NCI-H82 treated with DMSO at 0.1 percent for 48 hours (cell line): ENCODE measurements at regions not wholly inside any gene's neighbourhood (a gene's known extent, or its start where the extent isn't known, plus 50 kb on each side); places are given as distances from the start of the nearest gene placed in this dataset.
"Not testable (repeated sequence)": the region's sequence is repeated elsewhere in the genome, so short reads cannot be mapped to it uniquely, and the experiment has no call there.

Source experiments
- DNase-seq: peaks from one replicate; lab custom pipeline; 2025; ENCODE audit not compliant: unreplicated experiment; lab: John Stamatoyannopoulos, UW

DNA sequence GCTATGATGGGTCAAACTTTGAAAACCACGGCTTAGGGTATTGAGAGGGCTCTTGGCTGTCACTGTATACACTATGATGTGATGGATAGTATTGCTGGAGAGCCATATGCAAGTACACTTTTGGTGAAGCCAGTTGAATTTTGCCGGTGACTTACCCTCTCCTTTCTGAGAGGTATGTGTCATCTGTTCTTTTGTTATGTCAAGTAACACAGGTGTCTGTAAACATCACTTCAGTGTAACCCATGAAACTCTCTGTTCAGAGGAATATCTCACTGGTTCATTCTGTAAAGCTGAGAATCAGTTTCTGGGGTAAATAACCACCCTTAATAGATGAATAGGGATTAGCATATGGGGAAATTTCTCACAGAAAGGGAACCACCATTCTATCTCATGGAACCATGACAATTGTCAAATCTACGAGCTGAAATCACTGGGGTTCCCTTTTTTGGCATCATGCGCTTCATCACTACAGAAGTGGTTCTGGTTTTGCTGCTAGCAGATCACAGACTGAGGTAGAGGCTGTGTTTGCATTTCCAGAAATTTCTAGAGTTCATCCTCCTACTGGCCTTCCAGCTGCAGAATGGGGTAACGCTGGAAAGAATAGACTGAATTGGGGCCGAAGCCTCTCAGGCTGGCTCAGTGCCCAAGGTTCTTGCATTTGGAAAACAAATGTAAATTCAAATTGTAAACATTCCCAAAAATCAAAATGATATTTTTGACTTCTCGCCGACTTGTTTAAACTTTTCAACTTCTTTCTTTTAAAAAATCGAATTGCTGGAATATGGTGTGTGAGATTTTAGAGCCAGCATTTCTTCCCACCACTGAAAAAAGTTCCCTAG is 83.3 kb upstream of the CREB5 start:
- no peak for DNase-seq

DNA sequence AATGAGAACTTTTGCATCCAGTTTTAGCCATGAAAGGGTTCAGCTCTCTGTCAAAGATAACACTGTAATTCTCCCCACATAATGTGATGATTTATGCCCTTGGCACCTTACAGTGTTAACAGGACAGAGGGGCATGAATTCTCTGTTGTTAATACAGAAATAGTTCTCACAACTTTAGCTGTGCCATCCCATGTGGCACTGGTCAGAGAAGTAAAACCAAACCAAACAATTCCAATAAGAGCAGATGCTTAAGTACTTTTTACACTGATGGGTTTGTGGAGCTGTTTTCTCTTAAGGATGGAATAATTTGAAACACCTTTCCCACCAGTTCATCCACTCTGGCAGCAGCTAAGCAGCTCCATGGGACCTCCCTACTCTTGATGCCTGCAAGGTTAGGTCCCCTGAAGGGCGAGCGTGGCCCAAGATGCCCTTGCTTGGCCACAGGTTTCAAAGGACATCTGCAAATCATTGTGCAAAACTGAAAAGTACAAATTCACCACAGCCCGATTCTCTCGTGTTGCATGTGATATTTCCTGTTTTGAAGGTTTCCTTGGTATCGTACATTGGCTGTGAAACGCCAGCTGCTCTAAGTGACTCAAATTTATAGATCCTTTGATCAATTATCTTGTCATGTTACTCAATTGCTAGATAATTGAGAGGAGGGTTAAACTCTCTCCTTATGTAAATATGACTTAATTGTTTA is 82.5 kb upstream of the CREB5 start:
- DNase-seq, result no peak

DNA sequence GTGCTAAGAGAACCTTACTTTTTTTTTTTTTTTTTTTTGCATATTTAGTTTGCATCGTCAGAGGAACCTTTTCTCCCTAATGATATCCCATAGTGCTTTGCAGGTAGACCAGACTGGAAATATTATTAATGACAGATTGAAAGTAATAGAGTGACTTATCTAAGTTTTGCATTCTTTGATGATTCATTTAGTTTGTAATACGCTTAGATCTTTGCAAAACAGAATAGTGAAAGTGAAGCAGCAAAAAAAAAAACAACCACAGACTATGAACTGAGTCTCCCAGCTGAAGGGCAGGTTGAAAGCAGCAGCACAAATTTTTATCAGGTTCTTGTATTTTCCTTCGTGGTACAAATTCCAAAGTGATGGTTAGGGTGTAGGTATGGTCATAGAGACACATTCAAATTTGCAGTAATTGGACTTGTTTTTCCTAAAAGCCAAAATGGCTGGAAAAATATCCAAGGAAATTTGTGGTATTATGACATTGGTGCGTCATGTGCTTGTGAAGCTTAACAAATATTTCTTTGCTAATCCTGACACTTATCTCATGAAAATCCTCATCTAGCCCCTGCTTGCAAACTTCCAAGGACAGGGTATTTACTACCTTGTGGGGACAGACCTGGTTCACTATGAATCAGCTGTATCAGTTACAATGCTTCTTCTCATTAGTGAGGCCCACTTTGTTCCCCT is 81.8 kb upstream of the CREB5 start:
- DNase-seq, result no peak

DNA sequence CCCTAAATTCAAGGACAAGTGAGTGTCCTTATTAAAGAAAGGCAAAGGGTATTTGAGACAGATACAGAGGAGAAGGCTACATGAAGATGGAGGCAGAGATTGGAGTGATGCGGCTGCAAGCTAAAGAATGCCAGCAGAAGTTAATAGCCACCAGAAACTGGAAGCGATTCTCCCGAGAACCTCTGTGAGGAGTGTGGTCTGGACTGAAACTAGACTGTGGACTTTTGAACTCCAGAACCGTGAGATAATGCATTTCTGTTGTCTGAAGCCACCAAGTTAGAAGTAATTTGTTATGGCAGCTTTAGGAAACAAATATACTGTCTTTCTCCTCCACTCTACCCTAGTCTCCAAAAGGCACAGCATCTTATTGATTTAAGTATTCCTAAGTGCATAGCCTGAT is 80.3 kb upstream of the CREB5 start:
- no peak for DNase-seq

DNA sequence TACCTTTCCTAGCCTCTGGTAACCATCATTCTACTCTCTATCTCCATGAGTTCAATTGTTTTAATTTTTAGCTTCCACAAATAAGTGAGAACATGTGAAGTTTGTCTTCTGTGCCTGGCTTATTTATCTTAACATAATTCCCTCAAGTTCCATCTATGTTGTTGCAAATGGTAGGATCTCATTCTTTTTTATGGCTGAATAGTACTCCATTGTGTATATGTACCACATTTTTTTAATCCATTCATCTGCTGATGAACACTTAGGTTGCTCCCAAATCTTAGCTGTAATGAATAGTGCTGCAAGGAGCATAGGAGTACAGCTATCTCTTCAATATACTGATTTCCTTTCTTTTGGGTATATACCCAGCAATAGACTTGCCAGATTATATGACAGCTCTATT is 78.8 kb upstream of the CREB5 start:
- DNase-seq, result not testable (repeated sequence)

DNA sequence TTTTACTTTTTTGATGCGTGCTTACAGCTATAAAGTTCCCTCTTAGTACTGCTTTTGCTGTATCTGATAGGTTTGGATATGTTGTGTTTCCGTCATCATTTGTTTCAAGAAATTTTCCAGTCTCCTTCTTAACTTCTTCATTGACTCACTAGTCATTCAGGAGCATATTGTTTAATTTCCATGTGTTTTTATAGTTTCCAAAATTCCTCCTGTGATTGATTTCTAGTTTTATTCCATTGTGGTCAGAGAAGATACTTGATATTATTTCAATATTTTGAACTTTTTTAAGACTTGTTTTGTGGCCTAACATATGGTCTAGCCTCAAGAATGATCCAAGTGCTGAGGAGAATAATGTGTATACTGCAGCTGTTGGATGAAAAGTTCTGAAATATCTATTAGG is 75.5 kb upstream of the CREB5 start:
- no peak for DNase-seq

DNA sequence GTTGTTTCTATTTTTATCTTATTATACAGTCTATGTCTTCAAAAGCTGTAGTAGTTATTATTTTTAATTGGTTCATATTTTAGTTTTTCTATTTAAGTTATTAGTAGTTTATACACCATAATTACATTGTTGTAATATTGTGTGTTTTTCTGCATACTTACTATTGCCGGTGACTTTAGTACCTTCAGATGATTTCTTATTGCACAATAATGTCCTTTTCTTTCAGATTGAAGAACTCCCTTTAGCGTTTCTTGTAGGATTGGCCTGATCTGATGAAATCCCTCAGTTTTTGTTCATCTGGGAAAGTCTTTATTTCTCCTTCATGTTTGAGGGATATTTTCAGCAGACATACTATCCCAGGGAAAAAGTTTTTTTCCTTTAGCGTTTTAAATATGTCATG is 74.3 kb upstream of the CREB5 start:
- DNase-seq, result no peak

DNA sequence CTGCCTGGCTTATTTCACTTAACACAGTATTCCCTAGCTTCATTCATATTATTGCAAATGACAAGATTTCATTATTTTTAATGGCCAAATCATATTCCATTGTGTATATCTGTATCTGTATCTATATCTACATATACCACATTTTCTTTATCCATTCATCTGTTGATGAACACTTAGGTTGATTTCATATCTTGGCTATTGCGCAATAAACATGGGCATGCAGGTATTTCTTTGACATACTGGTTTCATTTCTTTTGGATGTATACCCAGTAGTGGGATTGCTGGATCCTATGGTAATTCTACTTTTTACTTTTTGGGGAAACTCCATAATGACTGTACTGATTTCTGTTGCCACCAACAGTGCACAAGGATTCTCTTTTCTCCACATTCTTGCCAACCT is 68.9 kb upstream of the CREB5 start:
- DNase-seq, result no peak

DNA sequence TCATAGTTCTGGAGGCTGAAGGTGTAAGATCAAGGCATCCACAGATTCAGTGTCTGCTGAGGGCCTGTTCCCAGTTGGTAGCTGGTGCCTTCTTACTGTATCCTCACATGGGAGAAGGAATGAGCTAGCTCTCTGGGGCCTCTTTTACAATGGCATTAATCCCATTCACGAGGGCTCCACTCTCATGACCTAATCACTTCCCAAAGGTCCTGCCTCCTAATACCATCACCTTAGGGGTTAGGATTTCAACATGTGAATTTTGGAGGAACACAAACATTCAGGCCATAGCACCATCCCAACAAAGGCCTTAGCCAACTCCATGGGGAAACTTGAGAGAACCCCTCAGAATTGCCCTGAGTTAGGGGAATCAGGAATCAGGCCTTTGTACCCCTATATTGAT is 66.1 kb upstream of the CREB5 start:
- DNase-seq, result no peak

DNA sequence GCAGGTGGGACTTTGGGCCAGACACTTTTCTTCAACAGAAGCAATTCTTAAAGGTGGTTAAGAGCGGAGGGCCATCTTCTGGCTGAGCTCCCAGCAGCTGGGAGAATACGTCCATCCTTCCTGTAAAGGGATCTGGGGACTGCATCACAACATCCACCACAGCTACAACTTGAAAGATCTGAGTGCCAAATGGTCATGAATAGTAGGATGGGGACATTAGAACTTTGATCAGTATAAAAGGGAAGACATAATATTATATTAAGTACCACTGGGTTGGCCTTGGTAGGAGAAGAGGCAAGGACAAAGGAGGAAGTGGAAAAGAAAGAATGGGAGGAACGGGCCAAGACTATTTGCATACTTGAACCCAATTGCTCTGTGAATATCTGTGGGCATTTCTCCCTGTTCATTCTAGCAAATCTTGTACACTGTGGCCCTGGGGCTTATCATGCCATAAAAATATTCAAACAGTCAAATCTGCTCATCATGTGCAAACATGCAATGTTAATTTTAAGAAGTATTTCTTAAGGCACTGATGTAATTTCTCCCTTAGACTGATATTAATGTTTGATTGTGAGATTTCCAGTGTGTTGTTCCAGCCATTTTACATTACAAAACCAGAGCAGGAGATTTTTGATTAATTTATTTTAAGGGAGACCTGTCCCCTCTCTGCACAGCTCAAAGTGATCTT is 65.5 kb upstream of the CREB5 start:
- no peak for DNase-seq

DNA sequence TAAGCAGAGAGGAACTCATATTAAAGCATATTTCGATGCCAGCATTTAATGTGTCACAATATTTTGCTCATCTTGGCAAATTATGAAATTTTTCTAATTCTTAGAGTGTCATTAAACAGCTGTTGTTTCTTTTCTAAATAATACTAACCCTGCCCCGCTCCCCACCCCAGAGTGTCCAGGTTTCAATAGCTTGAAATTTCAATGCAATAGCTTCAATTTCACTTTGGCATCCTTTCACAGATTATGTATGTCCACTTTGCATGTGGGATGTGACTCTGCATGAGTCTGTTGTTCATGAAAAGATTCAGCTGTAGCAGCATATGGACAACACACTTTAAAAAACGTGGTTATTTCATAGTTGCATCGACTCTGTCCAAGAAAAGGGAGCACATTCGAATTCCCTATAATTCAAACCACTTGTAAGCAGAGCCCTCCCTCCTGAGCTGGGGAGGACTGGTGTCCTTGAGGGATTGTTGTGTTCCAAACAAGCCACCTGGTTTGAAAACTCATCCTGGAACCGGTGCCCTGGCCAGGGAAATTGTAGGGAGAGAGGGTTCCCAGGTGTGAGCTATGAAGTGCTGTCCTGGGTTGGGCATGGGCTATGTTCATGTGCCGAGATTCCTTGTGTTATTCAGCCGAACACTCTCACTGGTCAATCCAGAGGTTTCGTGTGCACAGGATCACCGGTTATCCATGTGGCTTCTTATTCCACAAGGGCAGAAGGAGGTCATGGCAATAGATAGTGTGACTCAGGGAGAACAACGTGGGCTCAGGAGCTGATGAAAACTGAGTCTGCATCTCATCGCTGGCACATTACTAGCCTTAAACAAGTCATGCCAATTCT is 64.6 kb upstream of the CREB5 start:
- DNase-seq, result no peak

DNA sequence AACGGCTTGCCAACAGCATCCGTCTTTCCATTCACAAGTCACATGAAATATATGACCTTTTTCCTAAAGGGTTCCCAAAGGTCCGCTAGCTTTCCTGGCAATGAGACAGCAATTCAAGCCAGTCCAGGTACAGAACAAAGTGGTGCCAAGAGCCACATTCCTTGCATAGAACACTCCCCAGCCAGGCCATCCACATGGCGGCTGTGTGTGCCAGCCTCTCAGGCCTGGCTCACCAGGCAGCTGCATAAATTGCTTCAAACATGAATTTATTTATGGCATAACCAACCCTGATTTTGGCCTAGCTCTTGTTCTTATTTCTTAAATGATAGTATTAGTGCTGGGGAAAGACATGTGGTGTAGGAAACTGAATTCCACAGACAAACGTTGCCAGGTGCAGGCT is 63.7 kb upstream of the CREB5 start:
- DNase-seq, result no peak

DNA sequence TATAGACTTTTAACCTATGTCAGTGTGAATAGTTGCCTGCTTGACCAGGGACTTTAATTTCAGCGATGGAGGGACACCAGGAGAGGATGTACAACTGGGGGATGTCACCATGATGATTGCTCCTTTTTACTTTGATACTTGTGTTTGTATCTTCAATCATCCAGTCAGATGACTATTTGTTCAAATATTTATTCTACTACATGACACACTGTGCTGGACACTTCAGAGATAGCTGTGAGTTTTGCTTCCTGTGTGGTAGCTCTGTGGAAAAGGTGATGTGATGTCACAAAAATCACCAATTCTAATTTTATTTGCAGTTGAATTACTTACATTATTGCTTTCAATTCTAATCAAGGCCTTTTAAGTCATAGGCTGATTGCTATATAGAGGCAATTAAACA is 62.7 kb upstream of the CREB5 start:
- no peak for DNase-seq

DNA sequence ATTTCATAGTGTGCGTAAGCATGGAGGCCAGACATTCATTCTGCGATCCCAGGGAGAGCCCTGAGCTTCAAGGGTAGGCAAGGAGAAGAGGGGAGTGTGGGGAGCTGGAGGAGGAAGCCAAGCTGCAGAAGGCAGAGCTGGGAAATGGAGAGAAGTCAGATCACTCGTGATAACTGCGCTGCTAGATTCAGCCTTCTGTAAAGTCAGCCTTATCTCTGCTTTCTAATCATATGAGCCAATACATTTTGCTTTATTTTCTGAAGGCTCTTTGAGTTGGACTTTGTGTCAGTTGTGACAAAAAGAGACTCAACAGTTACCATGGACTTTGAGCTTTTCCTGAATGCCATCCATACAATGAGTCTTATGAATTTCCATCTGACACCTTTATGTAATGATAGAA is 61.7 kb upstream of the CREB5 start:
- DNase-seq, result no peak

DNA sequence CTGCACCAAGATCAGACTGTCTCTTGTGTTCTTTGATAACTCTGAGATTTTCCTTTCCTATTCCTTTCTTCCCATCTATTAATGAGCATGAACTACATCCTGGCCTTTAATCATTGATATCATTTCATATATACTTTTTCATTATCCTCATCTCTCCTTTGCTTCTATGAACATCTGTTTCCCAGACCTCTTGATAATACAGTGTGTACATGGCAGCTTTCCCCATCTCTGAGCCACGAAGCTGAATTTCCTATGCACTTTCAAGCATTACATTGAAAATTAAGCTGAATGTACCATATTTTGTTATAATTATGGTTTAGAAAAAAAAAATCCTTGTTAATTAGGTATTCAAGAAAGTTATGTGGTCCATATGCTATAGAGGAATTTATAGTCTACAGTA is 60.9 kb upstream of the CREB5 start:
- DNase-seq, result no peak

DNA sequence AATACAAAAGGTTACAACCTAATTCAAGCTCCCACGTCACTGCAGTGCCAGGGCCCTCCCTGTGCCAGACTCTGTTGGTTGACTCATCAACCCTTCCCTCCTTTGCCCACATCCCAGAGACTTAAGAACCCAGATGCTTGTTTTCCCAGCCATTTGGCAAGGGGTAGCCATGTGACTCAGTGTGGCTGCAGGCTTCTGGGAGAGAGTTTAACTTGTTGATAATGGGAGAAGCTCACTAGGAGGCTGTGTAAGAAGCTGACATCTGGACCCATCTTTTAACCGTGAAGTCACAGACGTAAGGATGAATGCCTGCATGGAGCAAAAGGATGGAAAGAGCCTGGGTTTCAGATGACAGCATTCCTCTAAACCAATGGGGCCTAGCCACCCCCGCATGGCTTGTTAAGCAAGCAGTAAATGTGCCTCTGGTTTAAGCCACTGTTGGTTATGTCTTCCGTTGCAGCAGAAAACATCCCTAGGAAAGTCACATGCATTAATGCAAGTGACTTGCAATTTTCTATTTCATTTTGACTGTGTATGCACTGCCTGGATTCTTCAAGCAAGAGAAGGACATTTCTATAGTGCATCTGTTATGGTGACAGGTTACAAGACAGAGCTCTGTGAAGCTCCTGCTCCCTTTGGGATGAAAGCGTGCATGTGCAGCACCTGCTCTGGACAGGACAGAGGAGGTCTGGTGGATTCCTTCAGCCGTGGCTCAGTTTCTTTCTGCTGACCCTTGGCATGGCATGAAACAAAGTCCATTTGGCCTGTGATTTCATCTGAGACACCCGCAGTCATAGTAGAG is 57.5 kb upstream of the CREB5 start:
- DNase-seq, result no peak

DNA sequence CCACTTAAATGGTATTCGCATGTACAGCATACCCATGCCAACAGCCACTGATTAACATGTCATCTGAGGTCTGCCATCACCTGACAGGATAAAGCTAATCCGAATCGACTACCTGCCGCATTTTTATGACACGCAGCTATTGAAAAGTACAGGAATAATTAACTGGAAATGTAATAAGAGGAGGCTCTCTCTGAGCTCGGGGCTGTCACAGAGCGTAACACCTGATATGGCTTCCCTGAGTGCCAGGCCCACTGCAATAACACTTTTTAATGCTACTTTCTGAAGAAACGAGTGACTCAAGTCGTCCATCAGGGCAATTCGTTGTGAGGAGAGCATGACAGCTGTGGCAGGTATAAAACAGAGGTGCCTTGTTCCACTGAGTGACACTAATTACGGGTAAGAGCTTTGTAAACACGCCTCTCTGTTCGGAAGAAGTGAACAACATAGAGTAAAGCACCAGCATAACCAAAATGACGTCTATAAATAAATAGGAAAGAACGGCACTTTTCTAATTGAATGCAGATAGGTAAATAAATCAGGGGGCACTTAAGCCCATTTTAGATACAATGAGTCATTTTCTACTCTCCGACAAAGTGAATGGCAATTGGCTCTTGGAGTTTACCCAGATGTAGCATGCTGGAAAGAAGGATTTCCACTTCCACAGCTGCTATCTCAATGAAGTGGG is 56.5 kb upstream of the CREB5 start:
- no peak for DNase-seq

DNA sequence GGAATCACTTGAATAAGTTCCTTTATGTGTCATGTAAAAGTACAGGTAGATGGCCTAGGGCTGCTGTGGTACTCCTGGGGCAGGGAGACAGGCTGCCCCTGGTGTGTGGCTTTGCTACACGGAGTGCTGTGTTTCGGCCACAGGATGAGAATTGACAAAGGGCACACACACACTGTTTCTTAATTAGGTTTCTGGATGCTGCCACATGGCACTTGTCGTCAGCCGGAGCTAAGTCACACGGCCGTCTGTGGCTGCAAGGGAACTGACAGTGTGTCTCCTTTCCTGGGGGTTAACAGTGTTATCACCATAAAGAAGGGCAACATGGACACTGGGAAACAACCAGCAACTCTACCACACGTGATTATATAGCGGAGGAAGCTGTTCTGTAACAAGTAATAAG is 55.7 kb upstream of the CREB5 start:
- no peak for DNase-seq

DNA sequence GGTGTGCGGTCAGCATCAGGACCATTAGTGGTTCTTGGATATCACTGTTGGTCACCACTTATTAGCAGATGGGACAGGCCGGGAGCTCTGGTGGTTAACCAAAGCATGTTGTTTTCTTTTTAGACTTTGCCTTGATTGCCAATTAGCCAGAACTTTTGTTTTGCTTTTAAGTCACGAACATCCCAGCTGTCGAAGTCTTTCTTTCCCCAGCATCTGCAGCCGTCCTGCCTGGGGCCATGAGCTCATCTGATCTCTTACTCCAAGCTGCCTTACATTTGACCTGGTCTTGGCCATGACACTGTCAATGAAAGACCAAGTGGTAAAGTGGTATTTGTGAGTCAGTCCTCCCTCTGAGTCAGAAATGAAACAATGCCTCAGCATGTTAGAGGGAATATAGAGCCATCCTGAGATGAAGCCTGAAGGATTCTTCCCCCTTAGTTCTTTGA is 53.9 kb upstream of the CREB5 start:
- no peak for DNase-seq
